DOHH2 (cell line): ENCODE measurements at regions not wholly inside any gene's neighbourhood (a gene's known extent, or its start where the extent isn't known, plus 50 kb on each side); places are given as distances from the start of the nearest gene placed in this dataset.

Experiments used
- H3F3A ChIP-seq: fragments of 200-600 bp; sonication (generic), shearing (Covaris generic); 2 replicates; pipeline ENCODE4 v1.6.0; 2016; ENCODE audit warnings: antibody characterized with exemption, mild to moderate bottlenecking; ENCODE audit not compliant: control insufficient read depth, insufficient read depth
- H3K27ac ChIP-seq: fragments of 200-600 bp; sonication (generic); 2 replicates; pipeline ENCODE4 v1.5.1; 2014; ENCODE audit warnings: low read depth, mild to moderate bottlenecking, low read length, moderate library complexity
- H3K27me3 ChIP-seq: fragments of 200-600 bp; sonication (generic); 2 replicates; pipeline ENCODE4 v1.6.1; 2014; ENCODE audit warnings: mild to moderate bottlenecking, low read length, mixed read lengths; ENCODE audit not compliant: control insufficient read depth
- H3K36me3 ChIP-seq: fragments of 200-600 bp; sonication (generic); 2 replicates; pipeline ENCODE4 v1.6.1; 2014; ENCODE audit warnings: mild to moderate bottlenecking, low read length, moderate library complexity, mixed read lengths; ENCODE audit not compliant: control insufficient read depth
- H3K4me1 ChIP-seq: fragments of 200-600 bp; sonication (generic); 2 replicates; pipeline ENCODE4 v1.6.1; 2014; ENCODE audit warnings: mild to moderate bottlenecking, low read length, mixed read lengths; ENCODE audit not compliant: control insufficient read depth
- H3K4me2 ChIP-seq: fragments of 200-600 bp; sonication (generic); 2 replicates; pipeline ENCODE4 v1.6.0; 2014; ENCODE audit warnings: mild to moderate bottlenecking, low read length, moderate library complexity
- H3K4me3 ChIP-seq: fragments of 200-600 bp; sonication (generic); 2 replicates; pipeline ENCODE4 v1.5.1; 2014; ENCODE audit warnings: mild to moderate bottlenecking, low read length, mixed read lengths
- H3K79me2 ChIP-seq: fragments of 200-600 bp; sonication (generic); 2 replicates; pipeline ENCODE4 v1.6.1; 2014; ENCODE audit warnings: mild to moderate bottlenecking, low read length, mixed read lengths; ENCODE audit not compliant: control insufficient read depth
- H3K9me2 ChIP-seq: fragments of 200-600 bp; sonication (generic); replicated peaks from 2 replicates; pipeline ENCODE4 v1.6.1; 2014; ENCODE audit warnings: mild to moderate bottlenecking, low read length, mixed read lengths; ENCODE audit not compliant: control insufficient read depth
- H3K9me3 ChIP-seq: fragments of 200-600 bp; sonication (generic); 2 replicates; pipeline ENCODE4 v1.6.1; 2014; ENCODE audit warnings: antibody characterized with exemption, low read length, mixed read lengths; ENCODE audit not compliant: control insufficient read depth, insufficient read depth
- H4K20me1 ChIP-seq: fragments of 200-600 bp; sonication (generic); 2 replicates; pipeline ENCODE4 v1.6.0; 2014; ENCODE audit warnings: low read depth, mild to moderate bottlenecking, antibody characterized with exemption, low read length, moderate library complexity; ENCODE audit not compliant: control insufficient read depth, insufficient read depth
- EZH2phosphoT487 ChIP-seq: fragments of 200-600 bp; sonication (generic); IDR thresholded peaks from 2 replicates; pipeline ENCODE4 v1.6.1; 2017; ENCODE audit warnings: borderline replicate concordance, mild to moderate bottlenecking, antibody characterized with exemption, low read length, moderate library complexity, mixed read lengths
- TF ChIP-seq, protein P1 (sequence below): fragments of 200-600 bp; sonication (generic); IDR thresholded peaks from one replicate; pipeline ENCODE4 v1.5.1; 2014; ENCODE audit warnings: antibody characterized with exemption, mild to moderate bottlenecking, low read depth, low read length; ENCODE audit not compliant: poor library complexity, severe bottlenecking

DNA sequence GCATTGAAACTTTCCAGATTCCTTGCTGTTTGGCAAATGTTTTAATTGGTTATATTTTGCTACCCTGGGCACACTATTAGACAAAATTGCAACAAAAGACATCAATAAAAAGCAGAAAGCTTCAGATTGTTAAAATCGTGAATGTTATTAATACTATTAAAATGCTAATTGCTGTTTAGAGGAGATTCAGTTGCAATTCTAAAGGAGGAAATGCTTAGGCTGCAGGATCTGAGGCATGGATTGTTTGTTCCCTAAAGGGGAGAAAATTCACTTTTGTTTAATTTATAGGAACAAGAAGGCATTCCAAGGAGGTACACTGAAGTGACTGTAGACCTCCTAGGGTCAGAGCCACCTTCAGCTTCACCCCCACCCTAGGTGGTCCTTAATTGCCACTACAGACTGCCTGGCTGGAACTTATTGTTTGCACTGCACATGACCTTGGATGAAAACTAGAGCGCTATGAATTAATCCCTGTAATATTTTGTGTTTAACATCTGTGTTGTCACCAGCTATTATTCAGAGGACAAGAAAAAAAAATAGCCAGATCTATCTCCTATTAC is 1266.9 kb upstream of the ADGRL2 start:
- H4K20me1 ChIP-seq = no peaks in the 10 kb centered on the region
- no peaks in the 10 kb centered on the region for H3F3A ChIP-seq
- H3K79me2 ChIP-seq = no peaks in the 10 kb centered on the region
- no peaks in the 10 kb centered on the region for H3K4me1 ChIP-seq
- no peak overlapping the region for H3K4me2 ChIP-seq
- H3K27ac ChIP-seq = no peak overlapping the region
- H3K27me3 ChIP-seq = no peaks in the 10 kb centered on the region
- H3K4me3 ChIP-seq = no peak overlapping the region
- no peaks in the 10 kb centered on the region for H3K9me2 ChIP-seq
- H3K9me3 ChIP-seq = no peaks in the 10 kb centered on the region
- no peak for TF ChIP-seq EZH2phosphoT487
- TF ChIP-seq, protein P1, sequence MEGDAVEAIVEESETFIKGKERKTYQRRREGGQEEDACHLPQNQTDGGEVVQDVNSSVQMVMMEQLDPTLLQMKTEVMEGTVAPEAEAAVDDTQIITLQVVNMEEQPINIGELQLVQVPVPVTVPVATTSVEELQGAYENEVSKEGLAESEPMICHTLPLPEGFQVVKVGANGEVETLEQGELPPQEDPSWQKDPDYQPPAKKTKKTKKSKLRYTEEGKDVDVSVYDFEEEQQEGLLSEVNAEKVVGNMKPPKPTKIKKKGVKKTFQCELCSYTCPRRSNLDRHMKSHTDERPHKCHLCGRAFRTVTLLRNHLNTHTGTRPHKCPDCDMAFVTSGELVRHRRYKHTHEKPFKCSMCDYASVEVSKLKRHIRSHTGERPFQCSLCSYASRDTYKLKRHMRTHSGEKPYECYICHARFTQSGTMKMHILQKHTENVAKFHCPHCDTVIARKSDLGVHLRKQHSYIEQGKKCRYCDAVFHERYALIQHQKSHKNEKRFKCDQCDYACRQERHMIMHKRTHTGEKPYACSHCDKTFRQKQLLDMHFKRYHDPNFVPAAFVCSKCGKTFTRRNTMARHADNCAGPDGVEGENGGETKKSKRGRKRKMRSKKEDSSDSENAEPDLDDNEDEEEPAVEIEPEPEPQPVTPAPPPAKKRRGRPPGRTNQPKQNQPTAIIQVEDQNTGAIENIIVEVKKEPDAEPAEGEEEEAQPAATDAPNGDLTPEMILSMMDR = no peak
- H3K36me3 ChIP-seq = no peaks in the 10 kb centered on the region

DNA sequence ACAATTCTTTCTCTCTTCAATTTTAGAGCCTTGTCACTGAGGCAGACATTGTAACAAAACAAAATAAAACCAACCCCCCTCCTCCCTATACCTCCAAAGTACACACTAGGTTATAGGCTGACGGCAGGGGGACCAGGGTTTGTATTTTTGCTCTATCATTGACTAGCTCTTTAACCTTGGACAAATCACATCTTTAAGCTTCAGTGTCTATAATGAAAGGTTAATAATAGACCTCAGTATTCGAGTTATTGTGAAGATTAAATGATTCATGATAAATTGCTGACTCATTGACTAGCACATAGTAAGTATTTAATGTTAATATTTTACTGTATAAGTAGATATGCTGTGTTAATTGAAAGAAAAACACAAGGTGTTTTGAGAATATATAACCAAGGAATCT is 1267.6 kb upstream of the ADGRL2 start:
- TF ChIP-seq, protein P1 = no peak
- TF ChIP-seq EZH2phosphoT487 = no peak
- Histone ChIP-seq H3K79me2 (no peaks in the 10 kb centered on the region), H4K20me1 (no peaks in the 10 kb centered on the region), H3K4me1 (no peaks in the 10 kb centered on the region), H3K9me2 (no peaks in the 10 kb centered on the region), H3K36me3 (no peaks in the 10 kb centered on the region), H3K4me3 (no peak overlapping the region), H3K4me2 (no peak overlapping the region), H3K27ac (no peak overlapping the region), H3K9me3 (no peaks in the 10 kb centered on the region), H3F3A (no peaks in the 10 kb centered on the region), H3K27me3 (no peaks in the 10 kb centered on the region)

DNA sequence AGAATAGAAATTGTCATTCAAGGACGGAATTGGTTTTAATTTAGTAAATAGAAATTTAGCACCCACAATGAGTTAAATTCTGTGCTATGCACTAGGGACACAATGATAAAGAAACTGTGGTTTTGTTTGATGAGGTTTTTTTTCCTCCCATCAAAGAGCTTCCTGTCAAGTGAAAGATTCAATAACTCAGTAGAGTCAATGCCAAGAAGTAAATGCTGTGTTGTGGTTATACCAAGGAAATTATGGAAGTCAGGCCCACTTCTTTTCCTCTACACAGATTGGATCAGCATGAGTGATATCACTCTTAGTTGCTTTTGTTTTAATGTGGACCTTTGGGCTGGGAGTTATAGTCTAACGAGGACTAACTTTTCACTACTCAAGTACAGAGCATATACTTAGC is 1269.6 kb upstream of the ADGRL2 start:
- Histone ChIP-seq H3K9me3 (no peaks in the 10 kb centered on the region), H3K4me3 (no peak overlapping the region), H3K27me3 (no peaks in the 10 kb centered on the region), H3K4me2 (no peak overlapping the region), H3K4me1 (no peaks in the 10 kb centered on the region), H3K79me2 (no peaks in the 10 kb centered on the region), H3F3A (no peaks in the 10 kb centered on the region), H3K9me2 (no peaks in the 10 kb centered on the region; the same call in 1 of the 2 replicates), H4K20me1 (no peaks in the 10 kb centered on the region), H3K27ac (no peak overlapping the region), H3K36me3 (no peaks in the 10 kb centered on the region)
- TF ChIP-seq EZH2phosphoT487 = no peak
- TF ChIP-seq, protein P1 = no peak
